Prostate gland (tissue), 2 donors: ENCODE measurements at regions not wholly inside any gene's neighbourhood (a gene's known extent, or its start where the extent isn't known, plus 50 kb on each side); places are given as distances from the start of the nearest gene placed in this dataset.

Experiments used
- POLR2A ChIP-seq: fragments of 450-650 bp; IDR thresholded peaks from one replicate; pipeline ENCODE4 v1.6.1; 2016; ENCODE audit warnings: antibody characterized with exemption, mild to moderate bottlenecking
- POLR2AphosphoS5 ChIP-seq: sonication (generic); formaldehyde crosslinking; IDR thresholded peaks from one replicate; pipeline ENCODE4 v1.6.1; 2017; ENCODE audit warnings: antibody characterized with exemption
- TF ChIP-seq, protein P1 (sequence below), 4 experiments: fragments of 200-600 bp in 2 of 4; fragments of 450-650 bp in 2 of 4; sonication (generic) in 2 of 4; IDR thresholded peaks; 1 replicate in 3 of 4; 2 replicates in 1 of 4; pipeline ENCODE4 v1.5.1; 2016 to 2019; ENCODE audit warnings: antibody characterized with exemption in 4 of 4, mild to moderate bottlenecking in 2 of 4, moderate library complexity in 2 of 4

DNA sequence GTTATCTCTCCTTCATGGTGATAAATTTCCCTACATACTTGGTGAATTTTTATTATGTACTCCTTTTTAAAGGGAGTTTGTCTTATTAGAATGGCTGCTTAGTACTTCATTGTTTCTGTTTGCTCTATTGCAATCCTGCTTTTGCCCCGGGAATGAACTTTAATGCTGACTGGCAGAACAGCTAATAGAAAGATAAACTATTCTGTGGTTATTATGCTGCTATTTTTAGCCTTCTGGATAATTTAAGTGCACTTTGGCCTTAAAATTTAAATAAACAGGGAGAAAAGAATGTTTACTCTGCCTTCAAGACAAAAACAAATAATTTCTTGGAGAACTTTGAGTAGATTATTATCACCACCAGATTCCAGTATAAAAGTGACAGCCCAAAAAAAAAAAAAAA is 413.8 kb upstream of the CCDC54 start:
- TF ChIP-seq, protein P1, sequence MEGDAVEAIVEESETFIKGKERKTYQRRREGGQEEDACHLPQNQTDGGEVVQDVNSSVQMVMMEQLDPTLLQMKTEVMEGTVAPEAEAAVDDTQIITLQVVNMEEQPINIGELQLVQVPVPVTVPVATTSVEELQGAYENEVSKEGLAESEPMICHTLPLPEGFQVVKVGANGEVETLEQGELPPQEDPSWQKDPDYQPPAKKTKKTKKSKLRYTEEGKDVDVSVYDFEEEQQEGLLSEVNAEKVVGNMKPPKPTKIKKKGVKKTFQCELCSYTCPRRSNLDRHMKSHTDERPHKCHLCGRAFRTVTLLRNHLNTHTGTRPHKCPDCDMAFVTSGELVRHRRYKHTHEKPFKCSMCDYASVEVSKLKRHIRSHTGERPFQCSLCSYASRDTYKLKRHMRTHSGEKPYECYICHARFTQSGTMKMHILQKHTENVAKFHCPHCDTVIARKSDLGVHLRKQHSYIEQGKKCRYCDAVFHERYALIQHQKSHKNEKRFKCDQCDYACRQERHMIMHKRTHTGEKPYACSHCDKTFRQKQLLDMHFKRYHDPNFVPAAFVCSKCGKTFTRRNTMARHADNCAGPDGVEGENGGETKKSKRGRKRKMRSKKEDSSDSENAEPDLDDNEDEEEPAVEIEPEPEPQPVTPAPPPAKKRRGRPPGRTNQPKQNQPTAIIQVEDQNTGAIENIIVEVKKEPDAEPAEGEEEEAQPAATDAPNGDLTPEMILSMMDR (IDR thresholded peaks at IDR 0.05): no peak
- TF ChIP-seq POLR2A (no peak), POLR2AphosphoS5 (no peak)
